Keratinocyte (primary cell): ENCODE measurements at regions not wholly inside any gene's neighbourhood (a gene's known extent, or its start where the extent isn't known, plus 50 kb on each side); places are given as distances from the start of the nearest gene placed in this dataset.

Experiments
- DNase-seq: peaks from one replicate; pipeline ENCODE4 v3.0.0-alpha.2; 2011; ENCODE audit warnings: low read depth, missing footprints, low spot score
- FAIRE-seq: peaks from 2 replicates; lab custom pipeline; 2011; peaks lifted over from hg19 to GRCh38; lab: Jason Lieb, UNC
- H2AFZ ChIP-seq: 2 replicates; pipeline ENCODE4 v1.6.0; 2012; ENCODE audit warnings: low read length, control low read depth, inconsistent platforms; ENCODE audit not compliant: control insufficient read depth
- H3K27ac ChIP-seq: 2 replicates; pipeline ENCODE4 v1.5.1; 2011; ENCODE audit warnings: low read length; ENCODE audit not compliant: control insufficient read depth, insufficient read depth
- H3K27me3 ChIP-seq: 3 replicates; pipeline ENCODE4 v1.6.0; 2011; ENCODE audit warnings: low read length; ENCODE audit not compliant: control insufficient read depth, insufficient read depth; ENCODE audit errors: extremely low read depth
- H3K36me3 ChIP-seq, 2 experiments: 2 replicates in 1 of 2; 3 replicates in 1 of 2; pipeline ENCODE4 v1.5.1; 2011; ENCODE audit warnings: low read length in 2 of 2, mild to moderate bottlenecking in 1 of 2; ENCODE audit not compliant: control insufficient read depth in 2 of 2, insufficient read depth in 2 of 2; ENCODE audit errors: extremely low read depth in 1 of 2
- H3K4me1 ChIP-seq: 3 replicates; pipeline ENCODE4 v1.5.1; 2011; ENCODE audit warnings: low read length; ENCODE audit not compliant: control insufficient read depth, insufficient read depth; ENCODE audit errors: extremely low read depth
- H3K4me2 ChIP-seq: 3 replicates; pipeline ENCODE4 v1.6.0; 2011; ENCODE audit warnings: low read depth, low read length; ENCODE audit not compliant: control insufficient read depth, insufficient read depth; ENCODE audit errors: extremely low read depth
- H3K4me3 ChIP-seq, 3 experiments: fragments of 200-600 bp in 1 of 3; sonication (generic) in 1 of 3; 2 replicates in 2 of 3; 3 replicates in 1 of 3; pipeline ENCODE4 v1.5.1; 2011 to 2016; ENCODE audit warnings: low read length in 3 of 3, mild to moderate bottlenecking in 3 of 3, control low read depth in 2 of 3, inconsistent platforms in 1 of 3, low read depth in 1 of 3, mixed read lengths in 1 of 3, mixed run types in 1 of 3, moderate library complexity in 1 of 3; ENCODE audit not compliant: control insufficient read depth in 2 of 3, insufficient read depth in 2 of 3; ENCODE audit errors: extremely low read depth in 1 of 3
- H3K79me2 ChIP-seq: 2 replicates; pipeline ENCODE4 v1.6.0; 2012; ENCODE audit warnings: low read length; ENCODE audit not compliant: control insufficient read depth, insufficient read depth
- H3K9ac ChIP-seq: 3 replicates; pipeline ENCODE4 v1.6.0; 2011; ENCODE audit warnings: low read length; ENCODE audit not compliant: control insufficient read depth, insufficient read depth; ENCODE audit errors: extremely low read depth
- H3K9me1 ChIP-seq: 3 replicates; pipeline ENCODE4 v1.6.0; 2011; ENCODE audit warnings: low read length; ENCODE audit not compliant: control insufficient read depth, insufficient read depth; ENCODE audit errors: extremely low read depth
- H3K9me3 ChIP-seq: 2 replicates; pipeline ENCODE4 v1.5.1; 2012; ENCODE audit warnings: low read depth, low read length; ENCODE audit not compliant: control insufficient read depth
- H4K20me1 ChIP-seq: 3 replicates; pipeline ENCODE4 v1.6.0; 2011; ENCODE audit warnings: low read length; ENCODE audit not compliant: control insufficient read depth, insufficient read depth; ENCODE audit errors: extremely low read depth
- CTCF ChIP-seq, 3 experiments: IDR thresholded peaks in 1 of 3; conservative IDR thresholded peaks in 1 of 3; optimal IDR thresholded peaks in 1 of 3; 2 replicates in 2 of 3; 3 replicates in 1 of 3; pipeline versions ENCODE3 to v1.5.1; 2011; ENCODE audit warnings: low read length in 3 of 3, mild to moderate bottlenecking in 3 of 3, moderate library complexity in 2 of 3, control low read depth in 1 of 3, inconsistent platforms in 1 of 3; ENCODE audit not compliant: insufficient read depth in 2 of 3; ENCODE audit errors: extremely low read depth in 1 of 3
- EZH2 ChIP-seq: IDR thresholded peaks from one replicate; pipeline ENCODE4 v1.6.1; 2012; ENCODE audit warnings: inconsistent platforms, mild to moderate bottlenecking, low read length, moderate library complexity
- dilution Hi-C: fragments of 300-500 bp; cut with MboI; formaldehyde crosslinking; loops from one replicate; pipeline ENCODE4 v1.7.0; 2020; ENCODE audit warnings: low sequenced_read_pairs; ENCODE audit not compliant: extremely low pct_ligation_motif_present

GRCh38 chr18:24771300-24771699 lies 310.9 kb downstream of the HRH4 start:
- DNase-seq (no peak), FAIRE-seq (no peak)
- Histone ChIP-seq H3K79me2 (no peaks in the 10 kb centered on the region), H4K20me1 (no peaks in the 10 kb centered on the region), H3K36me3 (no peaks in the 10 kb centered on the region), H3K27me3 (no peaks in the 10 kb centered on the region), H3K4me1 (no peaks in the 10 kb centered on the region), H3K27ac (no peak overlapping the region), H2AFZ (no peak overlapping the region), H3K9ac (no peak overlapping the region), H3K4me3 (no peak overlapping the region), H3K9me1 (no peaks in the 10 kb centered on the region), H3K4me2 (no peak overlapping the region), H3K9me3 (no peaks in the 10 kb centered on the region)
- TF ChIP-seq EZH2 (no peak), CTCF (optimal IDR thresholded peaks at IDR 0.05 in 1 of 3, IDR thresholded peaks at IDR 0.05 in 1 of 3, conservative IDR thresholded peaks at IDR 0.05 in 1 of 3; ENCODE audit: extremely low read depth in 1 of 3, insufficient read depth in 2 of 3, low read length in 3 of 3) (no peak)
- dilution Hi-C loops: no loop called here

GRCh38 chr18:24773101-24773500 lies 312.7 kb downstream of the HRH4 start:
- no peak for FAIRE-seq
- H3K4me3 ChIP-seq: no peak overlapping the region
- no peak overlapping the region for H3K27ac ChIP-seq
- H2AFZ ChIP-seq: no peak overlapping the region
- no peaks in the 10 kb centered on the region for H3K79me2 ChIP-seq
- H3K36me3 ChIP-seq: no peaks in the 10 kb centered on the region
- TF ChIP-seq CTCF (optimal IDR thresholded peaks at IDR 0.05 in 1 of 3, IDR thresholded peaks at IDR 0.05 in 1 of 3, conservative IDR thresholded peaks at IDR 0.05 in 1 of 3; ENCODE audit: extremely low read depth in 1 of 3, insufficient read depth in 2 of 3, low read length in 3 of 3) (no peak), EZH2 (no peak)
- DNase-seq: no peak
- H4K20me1 ChIP-seq: no peaks in the 10 kb centered on the region
- H3K4me1 ChIP-seq: no peaks in the 10 kb centered on the region
- H3K27me3 ChIP-seq: no peaks in the 10 kb centered on the region
- no peaks in the 10 kb centered on the region for H3K9me3 ChIP-seq
- H3K4me2 ChIP-seq: no peak overlapping the region
- dilution Hi-C loops: no loop called here
- H3K9me1 ChIP-seq: no peaks in the 10 kb centered on the region
- no peak overlapping the region for H3K9ac ChIP-seq
